Activated T-helper 17 cell treated with anti-CD3 and anti-CD28 coated beads, Interleukin-2, amount 50 U/mL, for 72 hours (primary cell): ENCODE measurements at regions not wholly inside any gene's neighbourhood (a gene's known extent, or its start where the extent isn't known, plus 50 kb on each side); places are given as distances from the start of the nearest gene placed in this dataset.
"Not testable (repeated sequence)": the region's sequence is repeated elsewhere in the genome, so short reads cannot be mapped to it uniquely, and the experiment has no call there.

Experiments used
- ATAC-seq: fragments of 150-1000 bp; cut with Tn5 transposase; replicated peaks from 2 replicates; pipeline ENCODE4 v1.10.0; 2021; ENCODE audit warnings: mild to moderate bottlenecking, moderate library complexity
- H3K27ac Mint-ChIP-seq: one replicate; pipeline ENCODE4 v1.8.0; 2022; ENCODE audit warnings: mixed read lengths
- H3K27me3 Mint-ChIP-seq: one replicate; pipeline ENCODE4 v1.8.0; 2022; ENCODE audit warnings: mixed read lengths
- H3K36me3 Mint-ChIP-seq: one replicate; pipeline ENCODE4 v1.8.0; 2022; ENCODE audit warnings: low read depth, mild to moderate bottlenecking, mixed read lengths
- H3K4me1 Mint-ChIP-seq: one replicate; pipeline ENCODE4 v1.8.0; 2022; ENCODE audit warnings: mixed read lengths
- H3K4me3 Mint-ChIP-seq: one replicate; pipeline ENCODE4 v1.8.0; 2022; ENCODE audit warnings: mild to moderate bottlenecking, mixed read lengths
- H3K9me3 Mint-ChIP-seq: one replicate; pipeline ENCODE4 v1.8.0; 2022; ENCODE audit warnings: mixed read lengths

GRCh38 chr6:74409447-74409846 lies 713.4 kb downstream of the CD109 start:
- Mint-ChIP-seq H3K4me3 (no peak overlapping the region), H3K36me3 (no peaks in the 10 kb centered on the region), H3K9me3 (no peaks in the 10 kb centered on the region), H3K27me3 (no peaks in the 10 kb centered on the region), H3K27ac (no peak overlapping the region), H3K4me1 (no peaks in the 10 kb centered on the region)
- no peak for ATAC-seq

DNA sequence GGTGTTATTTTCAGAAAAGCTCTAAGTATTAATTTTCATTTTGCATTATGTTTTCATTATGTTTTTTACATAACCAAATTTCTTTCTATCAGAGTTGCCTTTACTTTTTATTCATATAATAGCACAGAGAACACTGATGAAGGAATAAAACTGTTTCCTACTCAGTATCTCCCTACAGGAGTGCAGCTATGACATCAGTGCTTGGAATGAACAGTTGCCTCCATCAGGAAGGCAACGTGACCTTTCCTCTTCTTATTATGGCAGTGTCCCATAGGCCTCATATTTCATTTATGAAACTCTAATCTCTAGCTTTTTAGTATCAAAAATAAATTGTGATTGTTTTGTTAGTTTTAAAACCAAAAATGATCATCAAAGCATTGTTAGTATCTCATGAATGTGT lies 712.8 kb downstream of the CD109 start:
- ATAC-seq = no peak
- no peaks in the 10 kb centered on the region for H3K36me3 Mint-ChIP-seq
- H3K9me3 Mint-ChIP-seq = no peaks in the 10 kb centered on the region
- no peak overlapping the region for H3K4me3 Mint-ChIP-seq
- no peaks in the 10 kb centered on the region for H3K27me3 Mint-ChIP-seq
- no peaks in the 10 kb centered on the region for H3K4me1 Mint-ChIP-seq
- H3K27ac Mint-ChIP-seq = no peak overlapping the region

- peaks cover 2% of the 10 kb centered on the region for H3K9me3 Mint-ChIP-seq
- no peaks in the 10 kb centered on the region for H3K27me3 Mint-ChIP-seq
- H3K27ac Mint-ChIP-seq = no peak overlapping the region
- no peak for ATAC-seq
- no peak overlapping the region for H3K4me3 Mint-ChIP-seq
- no peaks in the 10 kb centered on the region for H3K36me3 Mint-ChIP-seq
- no peaks in the 10 kb centered on the region for H3K4me1 Mint-ChIP-seq
Measured at GRCh38 chr6:74404366-74404765, 708.4 kb downstream of the CD109 start.

GRCh38 chr6:74402781-74403180 lies 706.8 kb downstream of the CD109 start:
- no peak overlapping the region for H3K27ac Mint-ChIP-seq
- H3K9me3 Mint-ChIP-seq = peaks cover 3% of the 10 kb centered on the region
- H3K4me1 Mint-ChIP-seq = no peaks in the 10 kb centered on the region
- H3K36me3 Mint-ChIP-seq = no peaks in the 10 kb centered on the region
- ATAC-seq = no peak
- H3K4me3 Mint-ChIP-seq = no peak overlapping the region
- no peaks in the 10 kb centered on the region for H3K27me3 Mint-ChIP-seq

DNA sequence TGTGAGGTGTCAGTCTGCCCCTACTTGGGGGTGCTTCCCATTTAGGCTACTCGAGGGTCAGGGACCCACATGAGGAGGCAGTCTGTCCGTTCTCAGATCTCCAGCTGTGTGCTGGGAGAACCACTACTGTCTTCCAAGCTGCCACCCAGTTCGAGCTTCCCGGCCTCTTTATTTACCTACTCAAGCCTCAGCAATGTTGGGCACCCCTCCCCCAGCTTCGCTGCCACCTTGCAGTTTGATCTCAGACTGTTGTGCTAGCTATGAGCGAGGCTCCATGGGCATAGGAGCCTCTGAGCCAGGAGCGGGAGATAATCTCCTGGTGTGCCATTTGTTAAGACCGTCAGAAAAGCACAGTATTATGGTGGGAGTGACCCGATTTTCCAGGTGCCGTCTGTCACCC lies 682.4 kb downstream of the CD109 start:
- not testable (repeated sequence) for H3K9me3 Mint-ChIP-seq, H3K27ac Mint-ChIP-seq, H3K36me3 Mint-ChIP-seq, H3K4me3 Mint-ChIP-seq, H3K4me1 Mint-ChIP-seq, ATAC-seq, H3K27me3 Mint-ChIP-seq

DNA sequence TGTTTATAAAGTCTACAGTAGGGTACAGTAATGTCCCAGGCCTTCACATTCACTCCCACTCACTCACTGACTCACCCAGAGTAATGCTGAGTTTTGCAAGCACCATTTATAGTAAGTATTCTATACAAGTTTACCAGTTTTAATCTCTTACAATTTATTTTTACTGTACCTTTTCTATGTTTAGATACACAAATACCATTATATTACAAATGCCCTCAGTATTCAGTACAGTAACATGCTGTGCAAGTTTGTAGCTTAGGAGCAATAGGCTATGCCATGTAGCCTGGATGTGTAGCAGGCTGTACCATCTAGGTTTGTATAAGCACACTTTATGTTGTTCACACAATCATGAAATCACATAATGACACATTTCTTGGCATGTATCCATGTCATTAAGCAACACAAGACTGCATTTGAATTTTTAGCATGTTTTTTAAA lies 673.6 kb downstream of the CD109 start:
- H3K36me3 Mint-ChIP-seq = no peaks in the 10 kb centered on the region
- H3K27me3 Mint-ChIP-seq = no peaks in the 10 kb centered on the region
- ATAC-seq = no peak
- no peaks in the 10 kb centered on the region for H3K9me3 Mint-ChIP-seq
- H3K27ac Mint-ChIP-seq = no peak overlapping the region
- H3K4me1 Mint-ChIP-seq = no peaks in the 10 kb centered on the region
- no peak overlapping the region for H3K4me3 Mint-ChIP-seq

GRCh38 chr6:74368746-74369145 lies 672.7 kb downstream of the CD109 start:
- H3K4me3 Mint-ChIP-seq = no peak overlapping the region
- H3K27ac Mint-ChIP-seq = no peak overlapping the region
- no peaks in the 10 kb centered on the region for H3K36me3 Mint-ChIP-seq
- H3K9me3 Mint-ChIP-seq = no peaks in the 10 kb centered on the region
- no peak for ATAC-seq
- H3K27me3 Mint-ChIP-seq = no peaks in the 10 kb centered on the region
- no peaks in the 10 kb centered on the region for H3K4me1 Mint-ChIP-seq

DNA sequence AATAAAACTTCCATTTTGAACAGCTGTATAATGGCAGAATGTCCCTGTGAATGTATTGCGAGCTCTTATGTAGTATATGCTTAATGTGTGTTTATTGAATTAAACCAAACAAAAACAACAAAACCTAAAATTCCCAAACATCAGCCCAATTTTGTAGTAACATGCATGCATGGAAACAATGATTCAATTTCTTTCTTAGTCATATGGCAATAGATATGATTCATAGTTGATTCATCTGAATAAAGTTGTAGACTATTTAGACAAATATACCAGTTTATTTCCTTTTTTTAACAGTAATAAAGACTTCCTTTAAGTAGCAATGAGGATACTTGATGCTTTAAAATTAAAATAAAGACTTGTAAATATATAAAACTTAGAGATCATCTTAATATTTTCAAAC lies 670.6 kb downstream of the CD109 start:
- Mint-ChIP-seq H3K27ac (no peak overlapping the region), H3K9me3 (no peaks in the 10 kb centered on the region), H3K4me1 (no peaks in the 10 kb centered on the region), H3K36me3 (no peaks in the 10 kb centered on the region), H3K27me3 (no peaks in the 10 kb centered on the region), H3K4me3 (no peak overlapping the region)
- no peak for ATAC-seq

- H3K27ac Mint-ChIP-seq = no peak overlapping the region
- H3K36me3 Mint-ChIP-seq = no peaks in the 10 kb centered on the region
- no peaks in the 10 kb centered on the region for H3K27me3 Mint-ChIP-seq
- no peaks in the 10 kb centered on the region for H3K9me3 Mint-ChIP-seq
- no peak overlapping the region for H3K4me3 Mint-ChIP-seq
- no peaks in the 10 kb centered on the region for H3K4me1 Mint-ChIP-seq
- ATAC-seq = no peak
Measured at GRCh38 chr6:74362391-74362790, 666.4 kb downstream of the CD109 start.

DNA sequence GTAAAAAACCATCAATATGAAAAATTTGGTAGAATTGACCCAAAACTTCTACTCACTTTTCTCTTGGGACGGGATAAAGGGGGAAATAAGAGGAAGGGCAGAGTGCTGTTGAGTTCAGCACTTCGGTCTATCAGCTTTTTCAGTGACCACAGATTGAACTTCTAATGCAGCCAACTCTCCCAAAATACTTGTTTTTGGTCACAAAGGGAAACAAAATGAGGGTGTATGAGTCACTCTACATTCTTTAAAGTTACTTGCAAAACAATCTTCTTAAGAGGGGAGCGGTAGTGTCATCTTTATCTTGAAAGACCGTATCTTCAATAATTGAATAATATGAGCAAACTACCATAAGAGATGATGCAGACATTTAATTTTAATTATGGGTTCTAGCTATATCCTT lies 661.3 kb downstream of the CD109 start:
- ATAC-seq = no peak
- peaks cover 4% of the 10 kb centered on the region for H3K9me3 Mint-ChIP-seq
- H3K4me1 Mint-ChIP-seq = no peaks in the 10 kb centered on the region
- no peaks in the 10 kb centered on the region for H3K36me3 Mint-ChIP-seq
- H3K27ac Mint-ChIP-seq = no peak overlapping the region
- H3K27me3 Mint-ChIP-seq = no peaks in the 10 kb centered on the region
- no peak overlapping the region for H3K4me3 Mint-ChIP-seq

DNA sequence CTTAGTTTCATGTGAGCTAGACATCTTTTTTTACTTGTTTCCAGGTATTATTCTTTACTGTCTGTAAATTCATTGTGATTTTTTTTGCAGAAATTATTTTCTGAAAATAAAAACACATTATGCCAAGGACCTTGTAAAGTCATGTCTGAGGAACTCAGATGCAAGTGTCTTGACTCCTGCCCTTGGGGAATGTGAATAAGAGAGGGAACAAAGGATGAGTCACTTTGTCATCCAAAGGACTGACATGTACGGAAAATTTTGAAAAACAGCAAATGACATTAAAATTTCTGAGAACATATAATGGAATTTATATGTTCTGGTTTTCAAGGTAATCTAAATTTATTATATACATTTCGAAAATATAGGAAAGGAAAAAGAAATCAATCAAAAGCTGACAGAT lies 660.4 kb downstream of the CD109 start:
- no peak for ATAC-seq

GRCh38 chr6:74346936-74347535 lies 651.0 kb downstream of the CD109 start:
- Mint-ChIP-seq H3K36me3 (no peaks in the 10 kb centered on the region), H3K27me3 (no peaks in the 10 kb centered on the region), H3K4me1 (no peaks in the 10 kb centered on the region), H3K9me3 (no peaks in the 10 kb centered on the region), H3K27ac (no peak overlapping the region), H3K4me3 (no peak overlapping the region)
- no peak for ATAC-seq

More for the DNA sequence above, 660.4 kb downstream of the CD109 start:
- H3K4me1 Mint-ChIP-seq = no peaks in the 10 kb centered on the region
- peaks cover 4% of the 10 kb centered on the region for H3K9me3 Mint-ChIP-seq
- no peak overlapping the region for H3K4me3 Mint-ChIP-seq
- no peaks in the 10 kb centered on the region for H3K27me3 Mint-ChIP-seq
- no peaks in the 10 kb centered on the region for H3K36me3 Mint-ChIP-seq
- no peak overlapping the region for H3K27ac Mint-ChIP-seq

DNA sequence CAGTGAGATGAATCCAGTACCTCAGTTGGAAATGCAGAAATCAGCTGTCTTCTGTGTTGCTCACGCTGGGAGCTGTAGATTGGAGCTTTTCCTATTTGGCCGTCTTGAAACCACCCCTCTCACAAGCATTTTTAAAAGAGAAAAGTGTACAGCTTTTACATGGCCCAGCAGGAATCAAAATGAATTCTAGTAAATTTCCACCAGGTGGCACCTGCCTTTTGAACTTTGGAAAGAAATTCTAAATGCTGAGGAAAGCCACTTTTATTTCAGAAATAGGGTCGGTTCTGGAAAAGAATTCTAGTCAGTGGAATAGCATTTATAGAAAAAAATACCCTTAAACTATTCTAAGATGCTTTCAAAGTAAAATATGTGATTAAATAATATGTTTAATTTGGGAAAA lies 647.8 kb downstream of the CD109 start:
- no peaks in the 10 kb centered on the region for H3K4me1 Mint-ChIP-seq
- no peak overlapping the region for H3K27ac Mint-ChIP-seq
- H3K36me3 Mint-ChIP-seq = no peaks in the 10 kb centered on the region
- peaks cover 3% of the 10 kb centered on the region for H3K9me3 Mint-ChIP-seq
- no peak overlapping the region for H3K4me3 Mint-ChIP-seq
- ATAC-seq = no peak
- H3K27me3 Mint-ChIP-seq = no peaks in the 10 kb centered on the region

DNA sequence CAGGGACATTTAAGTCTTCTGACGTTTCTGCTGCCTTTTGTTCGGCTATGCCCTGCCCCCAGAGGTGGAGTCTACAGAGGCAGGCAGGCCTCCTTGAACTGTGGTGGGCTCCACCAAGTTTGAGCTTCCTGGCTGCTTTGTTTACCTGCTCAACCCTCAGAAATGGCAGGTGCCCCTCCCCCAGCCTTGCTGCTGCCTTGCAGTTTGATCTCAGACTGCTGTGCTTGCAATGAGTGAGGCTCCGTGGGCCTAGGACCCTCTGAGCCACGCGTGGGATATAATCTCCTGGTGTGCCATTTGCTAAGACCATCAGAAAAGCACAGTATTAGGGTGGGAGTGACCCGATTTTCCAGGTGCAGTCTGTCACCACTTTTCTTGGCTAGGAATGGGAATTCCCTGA lies 647.3 kb downstream of the CD109 start:
- not testable (repeated sequence) for ATAC-seq, H3K27ac Mint-ChIP-seq, H3K36me3 Mint-ChIP-seq, H3K4me1 Mint-ChIP-seq, H3K9me3 Mint-ChIP-seq, H3K4me3 Mint-ChIP-seq, H3K27me3 Mint-ChIP-seq

GRCh38 chr6:74334722-74335121 lies 638.7 kb downstream of the CD109 start:
- no peak overlapping the region for H3K27ac Mint-ChIP-seq
- peaks cover 5% of the 10 kb centered on the region for H3K9me3 Mint-ChIP-seq
- H3K4me3 Mint-ChIP-seq = no peak overlapping the region
- H3K4me1 Mint-ChIP-seq = no peaks in the 10 kb centered on the region
- no peak for ATAC-seq
- no peaks in the 10 kb centered on the region for H3K36me3 Mint-ChIP-seq
- no peaks in the 10 kb centered on the region for H3K27me3 Mint-ChIP-seq

DNA sequence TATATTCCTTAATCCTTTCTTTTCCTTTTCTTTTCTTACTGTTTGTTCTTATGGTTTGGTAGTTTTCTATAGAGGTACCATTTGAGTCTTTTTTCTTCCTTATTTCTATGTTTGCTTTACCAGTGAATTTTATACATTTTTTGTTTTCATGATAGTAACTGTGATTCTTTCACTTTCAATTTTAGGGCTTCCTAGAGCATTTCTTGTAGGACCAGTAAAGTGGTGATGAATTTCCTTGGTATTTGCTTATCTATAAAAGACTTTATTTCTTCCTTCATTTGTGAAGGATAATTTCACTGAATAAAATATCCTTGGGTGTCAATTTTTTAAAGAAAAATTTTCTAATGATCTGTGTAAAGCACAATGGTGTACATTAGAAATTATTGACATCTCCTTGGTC lies 637.4 kb downstream of the CD109 start:
- H3K36me3 Mint-ChIP-seq = no peaks in the 10 kb centered on the region
- no peaks in the 10 kb centered on the region for H3K4me1 Mint-ChIP-seq
- no peak for ATAC-seq
- H3K9me3 Mint-ChIP-seq = peaks cover 5% of the 10 kb centered on the region
- no peaks in the 10 kb centered on the region for H3K27me3 Mint-ChIP-seq
- H3K4me3 Mint-ChIP-seq = no peak overlapping the region
- H3K27ac Mint-ChIP-seq = no peak overlapping the region
